ENCODE measurements at regions not wholly inside any gene's neighbourhood (a gene's known extent, or its start where the extent isn't known, plus 50 kb on each side); places are given as distances from the start of the nearest gene placed in this dataset.
"Not testable (repeated sequence)": the region's sequence is repeated elsewhere in the genome, so short reads cannot be mapped to it uniquely, and the experiment has no call there.

DNA sequence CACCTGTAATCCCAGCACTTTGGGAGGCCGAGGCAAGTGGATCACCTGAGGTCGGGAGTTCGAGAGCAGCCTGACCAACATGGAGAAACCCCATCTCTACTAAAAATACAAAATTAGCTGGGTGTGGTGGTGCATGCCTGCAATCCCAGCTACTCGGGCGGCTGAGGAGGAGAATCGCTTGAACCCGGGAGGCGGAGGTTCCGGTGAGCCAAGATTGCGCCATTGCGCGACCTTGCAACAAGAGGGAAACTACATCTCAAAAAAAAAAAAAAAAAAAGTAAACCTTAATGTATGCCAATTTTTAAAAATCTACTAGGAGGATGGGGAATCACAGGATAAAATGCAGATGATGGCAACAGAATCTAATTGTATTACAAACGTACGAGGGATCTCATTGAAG lies 95.5 kb upstream of the SIRPA start:
- TF ChIP-seq, protein P1, sequence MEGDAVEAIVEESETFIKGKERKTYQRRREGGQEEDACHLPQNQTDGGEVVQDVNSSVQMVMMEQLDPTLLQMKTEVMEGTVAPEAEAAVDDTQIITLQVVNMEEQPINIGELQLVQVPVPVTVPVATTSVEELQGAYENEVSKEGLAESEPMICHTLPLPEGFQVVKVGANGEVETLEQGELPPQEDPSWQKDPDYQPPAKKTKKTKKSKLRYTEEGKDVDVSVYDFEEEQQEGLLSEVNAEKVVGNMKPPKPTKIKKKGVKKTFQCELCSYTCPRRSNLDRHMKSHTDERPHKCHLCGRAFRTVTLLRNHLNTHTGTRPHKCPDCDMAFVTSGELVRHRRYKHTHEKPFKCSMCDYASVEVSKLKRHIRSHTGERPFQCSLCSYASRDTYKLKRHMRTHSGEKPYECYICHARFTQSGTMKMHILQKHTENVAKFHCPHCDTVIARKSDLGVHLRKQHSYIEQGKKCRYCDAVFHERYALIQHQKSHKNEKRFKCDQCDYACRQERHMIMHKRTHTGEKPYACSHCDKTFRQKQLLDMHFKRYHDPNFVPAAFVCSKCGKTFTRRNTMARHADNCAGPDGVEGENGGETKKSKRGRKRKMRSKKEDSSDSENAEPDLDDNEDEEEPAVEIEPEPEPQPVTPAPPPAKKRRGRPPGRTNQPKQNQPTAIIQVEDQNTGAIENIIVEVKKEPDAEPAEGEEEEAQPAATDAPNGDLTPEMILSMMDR (IDR thresholded peaks at IDR 0.05) = not testable (repeated sequence)
- TF ChIP-seq POLR2A (IDR thresholded peaks at IDR 0.05) = not testable (repeated sequence)
